GM21737 (cell line): ENCODE measurements at regions not wholly inside any gene's neighbourhood (a gene's known extent, or its start where the extent isn't known, plus 50 kb on each side); places are given as distances from the start of the nearest gene placed in this dataset.
"Not testable (repeated sequence)": the region's sequence is repeated elsewhere in the genome, so short reads cannot be mapped to it uniquely, and the experiment has no call there.

Source experiments
- ATAC-seq: cut with Tn5 transposase; IDR thresholded peaks from one replicate; pipeline ENCODE4 v1.9.1; 2021; ENCODE audit warnings: mild to moderate bottlenecking, moderate library complexity; ENCODE audit not compliant: unreplicated experiment

DNA sequence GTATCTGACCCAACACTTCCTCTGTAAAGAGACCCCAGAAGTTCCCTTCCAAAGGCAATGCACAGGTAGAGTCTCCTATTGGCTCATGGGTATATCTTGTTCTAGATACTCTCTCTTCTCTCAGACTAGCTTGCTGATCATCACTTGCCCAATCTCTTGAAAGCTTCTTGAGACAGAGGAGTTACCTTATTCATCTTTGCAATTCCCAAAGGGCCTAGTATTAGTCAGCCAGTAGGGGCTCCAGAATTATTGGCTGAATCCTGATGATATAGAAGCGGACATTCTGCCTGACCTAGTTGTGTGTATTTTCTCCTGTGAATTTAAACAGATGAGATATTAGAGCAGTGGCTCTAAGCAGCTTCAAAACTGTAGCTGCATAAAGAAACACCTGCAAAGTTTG is 304.0 kb upstream of the KLF4 start:
- no peak for ATAC-seq

DNA sequence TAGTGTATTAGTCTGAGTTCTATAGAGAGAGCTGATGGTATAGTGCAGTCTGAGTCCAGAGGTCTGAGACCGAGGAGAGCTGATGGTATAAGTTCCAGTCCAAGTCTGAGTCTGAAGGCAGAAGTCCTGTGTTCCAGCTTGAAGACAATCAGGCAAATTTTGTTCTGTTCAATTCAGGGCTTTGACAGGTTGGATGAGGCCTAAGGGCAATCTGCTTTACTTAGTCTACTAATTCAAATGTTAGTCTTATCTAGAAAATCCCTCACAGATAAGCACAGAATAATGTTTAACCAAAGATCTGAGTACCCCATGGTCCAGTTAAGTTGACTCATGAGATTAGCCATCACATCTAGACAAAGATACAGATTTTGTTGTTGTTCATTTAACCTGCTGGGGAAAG is 303.0 kb upstream of the KLF4 start:
- no peak for ATAC-seq

DNA sequence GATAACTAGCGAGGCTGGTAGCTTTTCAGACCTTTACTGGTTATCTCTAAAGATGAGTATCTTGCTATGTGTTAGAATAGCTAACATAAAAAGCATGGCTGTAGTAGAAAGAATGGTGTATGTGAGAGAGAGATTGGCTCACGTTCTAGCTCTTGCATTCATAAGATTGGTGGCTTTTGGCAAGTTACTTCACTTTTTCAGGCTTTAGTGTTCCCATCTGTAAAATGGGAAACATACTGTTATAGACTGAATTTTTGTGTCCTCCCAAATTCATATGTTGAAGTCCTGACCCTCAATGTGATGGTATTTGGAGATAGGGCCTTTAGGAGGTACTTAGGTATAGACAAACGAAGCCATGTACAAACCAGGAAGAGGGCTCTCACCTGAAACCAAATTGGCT is 302.4 kb upstream of the KLF4 start:
- no peak for ATAC-seq

DNA sequence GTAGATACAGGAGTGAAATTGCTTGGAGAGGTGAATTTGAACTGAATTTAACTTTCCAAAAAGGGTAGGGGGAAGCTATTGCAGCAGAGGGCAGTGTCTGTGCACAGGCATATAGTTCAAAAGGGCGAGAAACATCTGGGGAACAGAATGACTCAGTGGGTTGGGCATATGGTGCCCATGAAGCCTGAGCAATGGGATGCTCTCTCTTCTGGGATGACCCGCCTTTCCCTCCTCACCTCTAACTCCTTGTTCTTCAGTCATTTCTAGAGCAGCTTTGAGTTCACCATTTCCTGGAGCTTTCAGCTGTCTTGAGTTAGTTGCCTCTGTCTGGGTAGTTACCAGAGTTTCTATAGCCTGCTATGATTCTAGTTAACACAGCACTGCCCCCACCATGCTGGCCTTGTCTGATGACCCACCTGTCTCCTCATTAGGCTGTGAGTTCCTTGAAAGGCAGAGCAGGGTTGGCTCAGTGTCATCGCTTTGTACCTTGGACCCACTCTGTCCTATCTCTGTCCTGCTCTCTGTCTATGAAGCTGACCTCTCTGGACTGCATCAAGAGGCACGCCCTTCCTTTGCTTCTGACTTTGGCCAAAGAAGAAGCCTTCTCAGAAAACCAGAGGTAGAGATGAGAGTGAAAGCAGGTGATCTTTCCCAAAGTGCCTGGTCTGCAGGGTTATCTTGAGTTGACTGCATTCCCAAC is 299.6 kb upstream of the KLF4 start:
- no peak for ATAC-seq

DNA sequence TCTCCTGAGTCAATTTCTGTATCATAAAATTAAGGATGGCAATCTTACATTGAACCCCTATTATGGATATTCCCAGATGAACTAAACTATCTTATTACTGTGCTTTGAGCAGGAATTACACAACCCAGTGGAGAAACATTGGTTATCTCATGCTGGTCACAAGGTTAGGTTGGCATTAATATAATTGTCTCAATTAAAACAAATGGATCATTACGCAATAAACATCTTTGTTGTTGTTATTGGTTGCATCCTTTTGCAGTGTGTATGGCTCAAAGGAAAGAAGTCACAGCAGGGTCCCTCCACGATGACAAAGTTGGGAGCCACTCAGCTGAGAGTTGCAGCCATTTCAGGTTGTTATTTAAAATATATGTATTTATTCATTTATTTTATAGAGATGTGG is 297.0 kb upstream of the KLF4 start:
- no peak for ATAC-seq

DNA sequence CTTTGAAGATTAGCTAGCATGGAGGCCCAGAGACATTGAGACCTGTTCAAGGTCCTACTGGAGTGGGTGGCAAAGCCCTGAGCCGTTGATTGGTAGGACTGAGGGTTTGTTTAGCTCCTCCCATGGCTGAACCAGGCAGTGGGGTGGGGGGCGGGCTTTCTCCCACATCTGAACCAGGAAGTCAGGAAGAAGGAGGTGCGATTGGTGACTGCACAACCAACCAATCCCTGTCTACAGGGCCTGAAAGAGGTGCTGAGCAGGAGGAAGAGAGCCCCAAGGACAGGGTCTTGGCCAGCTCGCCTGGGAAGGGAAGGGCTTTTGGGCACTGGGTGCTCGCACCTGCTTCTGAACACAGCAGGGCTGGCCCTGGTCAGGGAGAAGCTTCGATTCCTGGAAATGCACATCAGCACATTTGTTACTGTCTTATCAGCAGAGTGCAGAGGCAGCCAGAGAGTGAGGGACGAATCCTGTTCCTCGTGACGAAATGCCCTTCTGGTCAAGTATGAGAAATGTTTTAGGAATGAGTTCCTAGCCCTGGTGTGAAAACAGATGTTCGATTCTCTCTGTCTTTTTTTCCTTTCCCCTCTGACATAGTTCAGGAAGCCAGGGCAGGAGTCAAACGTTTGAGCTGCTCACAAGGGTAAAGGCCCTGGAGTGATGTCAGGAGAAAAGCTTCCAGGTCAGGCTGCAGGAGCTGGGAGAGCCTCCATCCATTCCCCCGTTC is 294.8 kb upstream of the KLF4 start:
- ATAC-seq, result no peak

DNA sequence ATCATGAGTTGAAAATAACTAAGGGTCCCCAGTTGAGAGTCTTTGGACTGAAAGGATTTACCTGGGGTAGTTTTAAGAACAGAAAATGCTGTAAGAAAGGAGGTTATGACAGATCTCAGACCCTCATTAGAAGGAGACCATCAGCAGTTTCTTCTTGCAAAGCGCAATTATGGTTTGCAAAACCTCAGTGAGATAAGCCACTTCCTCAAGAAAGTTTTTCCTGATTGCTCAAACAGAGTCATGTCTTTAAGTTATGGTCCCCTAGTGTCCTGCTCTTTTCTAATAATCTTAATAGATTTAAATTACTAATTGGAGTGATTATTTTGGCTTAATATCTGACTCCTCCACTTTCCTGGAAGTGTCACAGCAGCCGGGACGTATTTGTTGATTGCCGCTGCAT is 293.2 kb upstream of the KLF4 start:
- ATAC-seq, result no peak

DNA sequence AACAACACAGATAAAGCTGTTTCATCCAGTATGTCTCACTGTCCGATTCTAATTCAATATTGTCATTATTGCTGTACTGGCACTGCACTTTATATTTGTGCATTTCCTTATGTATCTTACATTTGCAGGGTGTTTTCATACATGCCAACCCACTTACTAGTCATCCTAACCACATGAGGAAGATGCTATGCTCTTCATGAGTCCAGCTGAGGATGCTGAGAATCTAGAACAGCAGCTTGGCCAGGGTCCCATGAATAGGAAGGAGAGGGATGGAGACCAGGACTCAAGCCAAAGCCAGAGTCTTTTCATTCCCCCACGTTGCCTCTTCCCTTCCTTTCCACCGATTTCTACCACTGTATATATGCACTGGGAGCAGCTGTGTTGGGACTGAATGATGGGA is 292.8 kb upstream of the KLF4 start:
- ATAC-seq, result no peak

DNA sequence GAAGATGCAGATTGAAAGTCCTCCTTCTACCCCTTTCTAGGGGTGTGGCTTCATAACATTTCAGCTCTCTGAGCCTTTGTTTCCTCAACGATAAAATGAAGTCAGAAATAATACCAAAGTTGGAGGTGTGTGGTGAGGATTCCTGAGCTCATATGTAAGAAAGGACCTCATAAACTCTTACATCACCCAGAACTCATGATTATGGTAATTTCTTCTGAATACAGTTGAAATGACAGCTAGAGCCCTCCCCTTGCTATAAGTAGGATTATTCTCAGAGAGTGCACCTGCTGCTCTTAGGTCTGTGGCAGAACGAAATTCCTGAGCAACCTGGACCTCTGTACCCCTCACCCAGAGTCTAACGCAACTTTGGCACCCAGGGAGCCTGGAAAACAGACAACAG is 291.4 kb upstream of the KLF4 start:
- no peak for ATAC-seq

DNA sequence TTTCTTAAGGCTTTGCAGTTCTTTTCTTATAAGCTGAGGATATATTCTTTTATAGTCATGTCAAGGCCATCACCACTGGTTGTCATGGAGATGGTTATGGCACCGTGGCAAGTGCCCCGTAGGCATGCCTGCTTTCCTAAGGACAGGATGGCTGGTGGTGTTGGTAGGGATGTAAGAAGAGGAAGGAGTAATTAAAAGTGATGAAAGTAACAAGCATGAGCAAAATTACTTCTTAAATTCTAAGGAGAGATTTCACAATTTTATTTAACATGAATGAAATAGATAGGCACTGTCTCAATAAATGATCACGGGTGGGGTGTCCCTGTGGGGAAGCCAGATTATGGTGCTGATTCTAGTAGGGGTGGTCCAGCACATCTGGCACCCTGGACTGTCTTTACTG is 290.2 kb upstream of the KLF4 start:
- no peak for ATAC-seq

DNA sequence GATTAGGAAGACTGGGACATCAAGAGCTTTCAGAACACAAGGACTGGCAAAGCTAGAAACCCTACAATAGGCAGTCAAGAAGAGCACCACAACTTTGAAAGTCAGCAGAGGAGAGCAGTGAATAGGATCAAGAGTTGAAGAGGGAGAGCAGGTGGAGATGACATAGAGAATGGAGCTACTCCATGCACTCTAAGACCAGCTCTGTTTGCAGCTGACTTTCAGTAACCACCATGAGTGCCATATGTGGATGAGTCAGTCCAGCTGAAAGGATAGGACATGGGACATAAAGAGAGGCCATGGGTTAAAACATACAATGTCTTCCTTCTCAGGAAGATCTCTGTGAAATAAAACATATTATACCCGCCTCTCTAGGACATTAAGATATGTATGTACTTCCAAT is 289.1 kb upstream of the KLF4 start:
- ATAC-seq, result no peak

DNA sequence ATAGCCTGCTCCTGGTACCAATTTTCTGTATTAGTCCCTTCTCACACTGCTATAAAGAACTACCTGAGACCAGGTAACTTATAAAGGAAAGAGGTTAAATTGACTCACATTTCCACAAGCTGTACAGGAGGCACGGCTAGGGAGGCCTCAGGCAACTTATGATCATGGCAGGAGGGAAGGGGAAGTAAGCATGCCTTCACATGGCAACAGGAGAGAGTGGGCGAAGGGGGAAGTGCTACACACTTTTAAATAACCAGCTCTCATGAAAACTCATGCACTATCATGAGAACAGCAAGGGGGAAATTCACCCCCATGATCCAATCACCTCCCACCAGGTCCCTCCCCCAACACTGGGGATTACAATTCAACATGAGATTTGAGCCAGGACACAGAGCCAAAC is 284.5 kb upstream of the KLF4 start:
- not testable (repeated sequence) for ATAC-seq

DNA sequence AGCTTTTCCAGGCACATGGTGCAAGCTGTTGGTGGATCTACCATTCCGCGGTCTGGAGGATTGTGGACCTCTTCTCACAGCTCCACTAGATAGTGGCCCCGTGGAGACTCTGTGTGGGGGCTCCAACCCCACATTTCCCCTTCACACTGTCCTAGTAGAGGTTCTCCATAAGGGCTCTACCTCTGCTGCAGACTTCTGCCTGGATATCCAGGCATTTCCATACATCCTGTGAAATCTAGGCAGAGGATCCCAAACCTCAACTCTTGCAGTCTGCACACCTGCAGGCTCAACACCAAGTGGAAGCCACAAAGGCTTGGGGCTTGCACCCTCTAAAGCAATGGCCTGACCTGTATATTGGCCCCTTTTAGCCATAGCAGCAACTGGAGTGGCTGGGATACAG is 283.4 kb upstream of the KLF4 start:
- ATAC-seq, result no peak

DNA sequence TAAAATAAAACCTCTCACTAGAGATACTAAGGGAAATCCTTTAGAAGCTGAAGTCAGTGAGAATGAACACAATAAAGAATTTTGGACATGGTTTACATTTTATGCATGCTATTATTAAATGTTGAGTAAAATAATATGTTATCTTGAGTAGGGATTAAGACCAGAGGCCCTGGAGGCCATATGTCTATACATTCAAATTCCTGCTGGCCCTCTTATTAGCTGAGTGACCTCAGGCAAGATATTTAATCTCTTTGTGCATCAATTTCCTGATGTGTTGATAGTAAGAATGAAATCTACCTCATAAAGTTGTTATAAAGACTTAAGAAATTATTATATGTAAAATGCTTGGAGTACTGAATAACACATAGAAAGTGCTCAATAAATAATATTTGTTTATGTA is 281.1 kb upstream of the KLF4 start:
- ATAC-seq, result no peak

DNA sequence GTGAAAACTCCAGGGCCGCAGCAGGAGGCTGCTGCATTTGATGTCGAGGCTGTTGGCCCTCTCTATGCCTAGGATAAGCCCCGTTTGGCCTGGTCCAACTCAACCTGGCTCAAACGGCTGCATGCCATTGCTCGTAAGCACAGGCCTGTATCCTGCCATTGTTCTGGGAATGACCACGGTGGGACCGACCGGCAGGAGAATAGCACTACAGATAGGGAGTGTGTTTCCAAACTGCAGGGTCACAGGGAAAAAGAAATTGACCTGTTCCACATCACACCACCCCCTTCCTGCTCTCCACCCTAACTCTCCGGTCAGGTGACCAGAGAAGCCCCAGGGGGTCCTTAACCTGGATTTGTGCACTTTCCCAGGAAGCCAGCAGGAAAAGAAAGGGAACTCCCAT is 278.7 kb upstream of the KLF4 start:
- no peak for ATAC-seq

DNA sequence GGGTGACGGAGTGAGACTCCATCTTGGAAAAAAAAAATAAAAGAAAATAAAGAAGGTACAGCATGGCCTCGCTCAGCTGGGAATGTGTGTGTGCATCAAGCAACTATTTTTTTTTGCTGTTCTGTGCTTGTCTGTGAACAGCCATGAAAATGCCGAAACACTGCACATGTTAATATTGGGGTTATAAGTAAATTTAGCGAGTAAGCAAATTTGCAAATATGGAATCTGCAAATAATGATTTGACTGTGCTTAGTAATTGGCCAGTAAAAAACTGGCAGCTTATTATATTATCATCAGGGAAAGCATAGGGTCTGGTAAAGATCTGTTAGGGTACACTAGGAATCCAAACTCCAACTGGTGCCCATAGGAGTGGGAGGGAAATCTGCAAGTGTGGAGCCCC is 278.1 kb upstream of the KLF4 start:
- no peak for ATAC-seq

DNA sequence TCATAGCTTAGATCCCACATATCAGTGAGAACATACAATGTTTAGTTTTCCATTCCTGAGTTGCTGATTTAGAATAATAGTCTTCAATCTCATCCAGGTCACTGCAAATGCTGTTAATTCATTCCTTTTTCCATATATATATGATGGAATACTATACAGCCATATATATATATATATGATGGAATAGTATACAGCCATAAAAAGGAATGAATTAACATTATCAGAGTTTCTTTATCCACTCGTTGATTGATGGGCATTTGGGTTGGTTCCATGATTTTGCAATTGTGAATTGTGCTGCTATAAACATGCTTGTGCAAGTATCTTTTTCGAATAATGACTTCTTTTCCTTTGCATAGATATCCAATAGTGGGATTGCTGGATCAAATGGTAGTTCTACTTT is 273.9 kb upstream of the KLF4 start:
- not testable (repeated sequence) for ATAC-seq

DNA sequence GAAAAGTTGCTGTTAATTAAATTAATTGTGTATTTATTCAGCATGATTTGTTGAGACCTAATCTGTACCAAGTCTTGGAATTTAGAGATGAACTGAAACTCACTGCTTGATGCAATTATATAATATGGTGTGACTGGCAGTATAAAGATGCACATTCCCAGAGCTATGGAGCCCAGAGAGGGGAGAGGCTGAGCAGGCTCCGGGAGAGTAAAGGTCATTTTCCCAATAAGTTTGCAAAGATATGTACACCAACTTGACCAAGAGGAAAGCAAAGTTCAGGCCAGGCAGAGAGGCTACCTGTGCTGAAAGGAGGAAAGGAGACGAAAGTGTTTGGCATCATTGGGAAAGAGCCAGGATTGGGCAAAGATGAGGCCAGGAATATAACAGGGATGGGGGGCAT is 271.7 kb upstream of the KLF4 start:
- no peak for ATAC-seq

DNA sequence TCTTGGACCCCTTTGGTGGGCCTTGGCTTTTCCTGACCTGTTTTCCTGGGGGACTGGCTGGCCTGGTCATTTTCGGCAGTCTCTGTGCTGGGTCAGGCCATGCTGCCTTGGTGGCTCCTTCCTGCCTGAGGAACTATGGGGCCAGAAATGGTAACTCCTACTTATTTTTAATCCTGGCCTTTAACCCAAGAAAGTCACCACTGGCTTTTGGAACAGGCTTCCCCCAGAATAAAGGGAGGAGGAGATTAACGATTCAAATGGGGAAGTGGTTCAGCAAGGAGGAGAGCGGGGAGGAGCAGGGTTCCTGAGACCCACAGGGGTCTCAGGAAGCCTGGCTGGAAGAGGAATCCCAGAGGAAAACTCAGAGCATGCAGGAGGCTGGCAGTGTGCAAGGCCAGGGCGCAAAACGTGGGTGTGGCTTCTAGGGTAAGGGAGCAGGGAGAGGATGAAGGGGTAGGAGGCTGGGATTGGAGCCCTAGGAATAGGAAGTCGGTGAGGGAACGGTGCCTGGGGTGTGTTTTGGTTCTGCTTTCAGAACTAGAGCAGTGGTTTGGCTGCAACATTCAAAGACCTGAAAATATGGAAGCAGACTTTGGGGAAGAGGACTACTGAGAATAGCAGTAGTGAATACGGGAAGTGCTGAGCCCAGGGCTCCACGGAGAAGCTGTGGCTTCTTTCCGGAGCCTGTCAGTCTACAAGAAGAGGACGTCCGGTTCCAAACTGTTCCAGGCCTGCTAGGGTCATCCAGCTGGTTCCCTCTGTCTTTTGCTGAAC is 271.1 kb upstream of the KLF4 start:
- ATAC-seq, result no peak

DNA sequence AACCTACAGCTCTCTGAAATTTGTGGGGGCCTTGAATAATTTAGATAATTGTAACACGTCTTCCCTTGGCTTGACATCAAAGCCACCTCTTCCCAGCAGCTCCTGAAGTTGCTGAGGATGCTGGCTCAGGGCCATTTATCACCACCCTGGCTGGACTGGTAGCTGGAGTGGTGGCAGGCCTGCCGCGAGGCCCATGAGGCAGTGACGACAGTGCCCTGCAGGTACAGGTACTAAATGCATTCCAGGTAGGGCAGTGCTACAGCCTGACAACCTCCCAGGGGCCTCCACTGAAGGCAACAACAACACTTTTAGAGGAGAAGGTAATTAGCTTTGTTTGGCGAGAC is 270.2 kb upstream of the KLF4 start:
- ATAC-seq, result no peak

DNA sequence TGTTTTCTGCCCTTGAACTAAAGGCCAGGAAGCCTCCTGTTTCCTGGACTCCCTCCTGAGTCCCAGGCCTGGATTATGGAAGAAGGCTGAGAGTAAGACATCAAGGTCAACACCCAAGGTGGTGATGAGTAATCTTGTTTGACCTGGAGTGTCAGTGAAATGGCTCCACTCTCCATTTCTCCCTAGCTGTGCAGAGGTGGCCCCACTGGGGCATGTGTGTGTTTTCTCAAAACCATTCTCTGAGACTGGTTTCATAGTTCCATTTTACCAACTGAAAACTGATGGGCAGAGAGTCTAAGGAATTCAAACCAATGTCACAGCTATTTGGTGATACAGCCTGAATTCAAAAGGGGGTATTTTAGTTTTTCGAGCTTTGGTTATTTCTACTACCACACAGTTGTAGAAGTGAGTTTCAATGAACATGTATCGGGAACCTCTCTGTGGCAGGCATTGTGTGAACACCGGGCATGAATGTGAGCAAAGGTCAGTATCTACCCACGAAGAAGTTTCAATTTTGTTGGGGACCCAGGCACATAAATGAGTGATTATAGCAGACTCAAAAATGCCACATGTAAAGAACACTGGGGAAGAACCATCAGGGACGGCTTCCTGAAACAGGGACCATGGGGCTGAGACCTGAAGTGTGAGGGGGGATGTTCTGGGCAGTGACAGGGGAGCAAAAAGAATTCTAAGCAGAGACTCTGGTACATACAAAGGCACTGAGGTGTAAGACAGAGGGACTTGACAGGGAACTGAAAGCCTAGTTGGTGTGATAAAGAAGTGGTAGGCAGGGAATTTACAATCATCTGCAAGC is 269.6 kb upstream of the KLF4 start:
- ATAC-seq, result no peak
